ENCODE measurements at regions not wholly inside any gene's neighbourhood (a gene's known extent, or its start where the extent isn't known, plus 50 kb on each side); places are given as distances from the start of the nearest gene placed in this dataset.

DNA sequence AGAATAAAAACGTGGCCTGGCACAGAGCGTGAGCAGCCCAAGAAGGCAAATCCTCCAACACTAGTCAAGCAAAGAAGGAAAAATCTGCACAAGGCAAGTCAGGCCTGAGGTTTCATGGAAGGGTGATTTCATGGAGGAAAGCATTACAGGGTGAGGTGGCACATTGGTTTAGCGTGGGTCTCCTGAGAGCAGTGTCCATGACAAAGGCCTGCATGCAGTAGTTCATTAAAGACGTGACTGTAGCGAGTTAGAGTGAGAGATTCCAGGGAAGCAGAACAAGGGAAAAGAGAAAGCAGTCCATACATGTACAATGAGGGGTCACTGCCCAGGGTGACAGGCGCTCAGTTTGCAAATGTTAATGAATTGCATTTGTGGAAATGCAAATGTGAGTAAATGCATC lies 285.0 kb upstream of the ERCC4 start (continued):
- TF ChIP-seq, protein P1, sequence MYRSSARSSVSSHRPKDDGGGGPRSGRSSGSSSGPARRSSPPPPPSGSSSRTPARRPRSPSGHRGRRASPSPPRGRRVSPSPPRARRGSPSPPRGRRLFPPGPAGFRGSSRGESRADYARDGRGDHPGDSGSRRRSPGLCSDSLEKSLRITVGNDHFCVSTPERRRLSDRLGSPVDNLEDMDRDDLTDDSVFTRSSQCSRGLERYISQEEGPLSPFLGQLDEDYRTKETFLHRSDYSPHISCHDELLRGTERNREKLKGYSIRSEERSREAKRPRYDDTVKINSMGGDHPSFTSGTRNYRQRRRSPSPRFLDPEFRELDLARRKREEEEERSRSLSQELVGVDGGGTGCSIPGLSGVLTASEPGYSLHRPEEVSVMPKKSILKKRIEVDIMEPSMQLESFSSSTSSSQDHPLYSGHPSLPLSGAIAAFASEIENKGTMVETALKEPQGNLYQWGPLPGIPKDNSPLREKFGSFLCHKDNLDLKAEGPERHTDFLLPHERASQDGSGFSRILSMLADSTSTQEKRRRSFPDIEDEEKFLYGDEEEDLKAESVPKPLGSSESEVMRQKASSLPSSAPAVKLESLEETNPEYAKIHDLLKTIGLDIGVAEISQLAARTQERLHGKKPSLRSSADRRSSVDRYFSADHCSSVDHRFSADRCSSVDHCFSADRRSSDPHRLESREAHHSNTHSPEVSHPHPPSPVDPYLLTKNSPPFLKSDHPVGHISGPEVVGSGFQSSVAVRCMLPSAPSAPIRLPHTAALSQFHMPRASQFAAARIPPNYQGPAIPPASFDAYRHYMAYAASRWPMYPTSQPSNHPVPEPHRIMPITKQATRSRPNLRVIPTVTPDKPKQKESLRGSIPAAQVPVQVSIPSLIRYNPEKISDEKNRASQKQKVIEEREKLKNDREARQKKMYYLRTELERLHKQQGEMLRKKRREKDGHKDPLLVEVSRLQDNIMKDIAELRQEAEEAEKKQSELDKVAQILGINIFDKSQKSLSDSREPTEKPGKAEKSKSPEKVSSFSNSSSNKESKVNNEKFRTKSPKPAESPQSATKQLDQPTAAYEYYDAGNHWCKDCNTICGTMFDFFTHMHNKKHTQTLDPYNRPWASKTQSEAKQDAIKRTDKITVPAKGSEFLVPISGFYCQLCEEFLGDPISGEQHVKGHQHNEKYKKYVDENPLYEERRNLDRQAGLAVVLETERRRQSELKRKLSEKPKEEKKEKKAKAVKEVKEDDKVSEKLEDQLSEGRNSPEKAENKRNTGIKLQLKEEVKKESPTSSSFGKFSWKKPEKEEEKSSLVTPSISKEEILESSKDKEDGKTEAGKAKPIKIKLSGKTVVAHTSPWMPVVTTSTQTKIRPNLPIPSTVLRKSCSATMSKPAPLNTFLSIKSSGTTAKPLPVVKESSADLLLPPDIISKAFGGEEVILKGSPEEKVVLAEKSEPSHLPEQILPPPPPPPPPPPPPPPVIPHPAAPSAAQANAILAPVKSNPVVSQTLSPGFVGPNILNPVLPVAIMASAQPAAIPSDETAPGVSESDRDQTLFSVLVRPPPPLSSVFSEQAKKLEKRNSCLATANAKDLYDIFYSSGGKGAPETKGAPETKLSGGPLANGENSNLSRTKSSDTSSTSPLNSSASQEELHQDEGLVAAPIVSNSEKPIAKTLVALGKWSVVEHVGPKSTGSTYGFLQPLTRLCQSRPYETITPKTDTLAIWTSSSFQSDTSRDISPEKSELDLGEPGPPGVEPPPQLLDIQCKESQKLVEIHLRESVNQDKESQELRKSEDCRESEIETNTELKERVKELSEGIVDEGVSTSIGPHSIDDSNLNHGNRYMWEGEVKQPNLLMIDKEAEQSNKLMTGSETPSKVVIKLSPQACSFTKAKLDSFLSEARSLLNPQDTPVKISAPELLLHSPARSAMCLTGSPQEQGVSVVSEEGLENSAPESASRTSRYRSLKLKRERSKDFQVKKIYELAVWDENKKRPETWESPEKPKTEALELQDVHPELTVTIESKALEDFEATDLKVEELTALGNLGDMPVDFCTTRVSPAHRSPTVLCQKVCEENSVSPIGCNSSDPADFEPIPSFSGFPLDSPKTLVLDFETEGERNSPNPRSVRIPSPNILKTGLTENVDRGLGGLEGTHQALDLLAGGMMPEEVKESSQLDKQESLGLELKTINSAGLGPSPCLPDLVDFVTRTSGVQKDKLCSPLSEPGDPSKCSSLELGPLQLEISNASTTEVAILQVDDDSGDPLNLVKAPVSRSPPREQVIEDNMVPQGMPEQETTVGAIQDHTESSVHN (IDR thresholded peaks at IDR 0.05; ENCODE audit: borderline replicate concordance in 1 of 2, low read depth in 1 of 2): no peak
- no peak for TF ChIP-seq POLR2AphosphoS2 (IDR thresholded peaks at IDR 0.05; ENCODE audit: low read length)
- TF ChIP-seq, protein P2, sequence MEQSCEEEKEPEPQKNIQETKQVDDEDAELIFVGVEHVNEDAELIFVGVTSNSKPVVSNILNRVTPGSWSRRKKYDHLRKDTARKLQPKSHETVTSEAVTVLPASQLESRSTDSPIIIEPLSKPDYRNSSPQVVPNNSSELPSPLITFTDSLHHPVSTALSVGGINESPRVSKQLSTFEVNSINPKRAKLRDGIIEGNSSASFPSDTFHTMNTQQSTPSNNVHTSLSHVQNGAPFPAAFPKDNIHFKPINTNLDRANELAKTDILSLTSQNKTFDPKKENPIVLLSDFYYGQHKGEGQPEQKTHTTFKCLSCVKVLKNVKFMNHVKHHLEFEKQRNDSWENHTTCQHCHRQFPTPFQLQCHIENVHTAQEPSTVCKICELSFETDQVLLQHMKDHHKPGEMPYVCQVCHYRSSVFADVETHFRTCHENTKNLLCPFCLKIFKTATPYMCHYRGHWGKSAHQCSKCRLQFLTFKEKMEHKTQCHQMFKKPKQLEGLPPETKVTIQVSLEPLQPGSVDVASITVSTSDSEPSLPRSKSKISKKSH (CRISPR knock-in tag; IDR thresholded peaks at IDR 0.05): no peak
- TF ChIP-seq ZNF780A (CRISPR knock-in tag; IDR thresholded peaks at IDR 0.05): no peak
- no peak for TF ChIP-seq ZBTB7A (IDR thresholded peaks at IDR 0.05; ENCODE audit: borderline replicate concordance, control insufficient read depth, low read depth, low read length)
- TF ChIP-seq ZC3H8 (IDR thresholded peaks at IDR 0.05): no peak
- TF ChIP-seq BACH1 (tag; IDR thresholded peaks at IDR 0.05): no peak
- no peak for TF ChIP-seq SMARCA5 (IDR thresholded peaks at IDR 0.05)
- TF ChIP-seq PHF8 (IDR thresholded peaks at IDR 0.05; ENCODE audit: borderline replicate concordance, low read length): no peak
- TF ChIP-seq ESRRA (IDR thresholded peaks at IDR 0.05; ENCODE audit: borderline replicate concordance, low read depth): no peak
